IMR-90 (cell line): ENCODE measurements at regions not wholly inside any gene's neighbourhood (a gene's known extent, or its start where the extent isn't known, plus 50 kb on each side); places are given as distances from the start of the nearest gene placed in this dataset.

Experiments used
- ATAC-seq: fragments of 200-7000 bp; cut with Tn5 transposase; 2 replicates; pipeline ENCODE4 v1.9.1; 2020; ENCODE audit warnings: low read depth, mild to moderate bottlenecking, moderate library complexity
- BruUV-seq: library from RNA; stranded (reverse); fragments of 400-500 nt; replicated peaks from 2 replicates; lab custom pipeline; 2021; lab: Mats Ljungman, UMichigan
- CTCF ChIA-PET: fragments of 300-600 bp; formaldehyde crosslinking; extraction: SDS; loops from one replicate; lab custom pipeline; 2021; ENCODE audit warnings: antibody characterized with exemption; lab: Yijun Ruan, JAX
- POLR2A ChIA-PET: fragments of 300-600 bp; sonication (Branson Sonifier 250); formaldehyde crosslinking; loops from one replicate; lab custom pipeline; 2022; ENCODE audit warnings: antibody characterized with exemption; ENCODE audit not compliant: unreplicated experiment; lab: Charles Lee
- DNase-seq: peaks from one replicate; pipeline ENCODE4 v3.0.0; 2013
- H2AFZ ChIP-seq: replicated peaks from 2 replicates; pipeline ENCODE3; 2013; ENCODE audit warnings: low read length, mild to moderate bottlenecking; ENCODE audit not compliant: poor library complexity
- H2AK5ac ChIP-seq: 2 replicates; pipeline ENCODE4 v1.6.1; 2013; ENCODE audit warnings: low read depth, low read length, inconsistent platforms
- H2AK9ac ChIP-seq: replicated peaks from 2 replicates; pipeline ENCODE3; 2013; ENCODE audit warnings: mild to moderate bottlenecking, low read depth, low read length, moderate library complexity; ENCODE audit not compliant: poor library complexity
- H2BK120ac ChIP-seq: 2 replicates; pipeline ENCODE4 v1.6.1; 2013; ENCODE audit warnings: low read depth, low read length, inconsistent platforms
- H2BK15ac ChIP-seq: 3 replicates; pipeline ENCODE4 v1.6.1; 2013; ENCODE audit warnings: low read depth, low read length, inconsistent platforms
- H2BK20ac ChIP-seq: 2 replicates; pipeline ENCODE4 v1.6.1; 2013; ENCODE audit warnings: low read depth, mild to moderate bottlenecking, inconsistent platforms, low read length, moderate library complexity
- H2BK5ac ChIP-seq: 2 replicates; pipeline ENCODE4 v1.6.1; 2013; ENCODE audit warnings: mild to moderate bottlenecking, low read depth, low read length, inconsistent platforms; ENCODE audit not compliant: poor library complexity, severe bottlenecking
- H3K14ac ChIP-seq: replicated peaks from 2 replicates; pipeline ENCODE4 v1.6.1; 2013; ENCODE audit warnings: low read depth, low read length, inconsistent platforms
- H3K18ac ChIP-seq: 2 replicates; pipeline ENCODE4 v1.6.1; 2013; ENCODE audit warnings: low read depth, low read length, control low read depth
- H3K23ac ChIP-seq: 2 replicates; pipeline ENCODE4 v1.6.1; 2013; ENCODE audit warnings: low read depth, low read length, inconsistent platforms
- H3K27ac ChIP-seq: 2 replicates; pipeline ENCODE4 v1.5.1; 2013; ENCODE audit warnings: mild to moderate bottlenecking, control low read depth, low read length; ENCODE audit not compliant: insufficient read depth
- H3K27me3 ChIP-seq: 2 replicates; pipeline ENCODE4 v1.6.1; 2013; ENCODE audit warnings: low read length; ENCODE audit not compliant: control insufficient read depth, insufficient read depth
- H3K36me3 ChIP-seq: 2 replicates; pipeline ENCODE4 v1.6.1; 2013; ENCODE audit warnings: low read length, mixed read lengths; ENCODE audit not compliant: control insufficient read depth, insufficient read depth
- H3K4ac ChIP-seq: 2 replicates; pipeline ENCODE4 v1.6.1; 2013; ENCODE audit warnings: low read depth, low read length, inconsistent platforms
- H3K4me1 ChIP-seq: 2 replicates; pipeline ENCODE4 v1.6.1; 2013; ENCODE audit warnings: low read length, mixed read lengths; ENCODE audit not compliant: control insufficient read depth, insufficient read depth
- H3K4me2 ChIP-seq: 2 replicates; pipeline ENCODE4 v1.6.1; 2013; ENCODE audit warnings: low read depth, mild to moderate bottlenecking, control low read depth, low read length, moderate library complexity
- H3K4me3 ChIP-seq: 2 replicates; pipeline ENCODE4 v1.5.1; 2013; ENCODE audit warnings: low read depth, mild to moderate bottlenecking, control low read depth, low read length, moderate library complexity; ENCODE audit not compliant: insufficient read depth
- H3K56ac ChIP-seq: 2 replicates; pipeline ENCODE4 v1.6.1; 2013; ENCODE audit warnings: low read length, inconsistent platforms; ENCODE audit not compliant: insufficient read depth; ENCODE audit errors: extremely low read depth
- H3K79me1 ChIP-seq, 2 experiments: 2 replicates each; pipeline ENCODE4 v1.6.1; 2013; ENCODE audit warnings: low read length in 2 of 2, inconsistent platforms in 1 of 2, low read depth in 1 of 2
- H3K9ac ChIP-seq: 2 replicates; pipeline ENCODE4 v1.6.1; 2013; ENCODE audit warnings: low read depth, low read length, control low read depth
- H3K9me1 ChIP-seq: 2 replicates; pipeline ENCODE4 v1.6.1; 2013; ENCODE audit warnings: low read length, inconsistent platforms; ENCODE audit not compliant: insufficient read depth
- H3K9me3 ChIP-seq: 2 replicates; pipeline ENCODE4 v1.6.1; 2013; ENCODE audit warnings: low read length; ENCODE audit not compliant: control insufficient read depth, insufficient read depth
- H4K20me1 ChIP-seq: 2 replicates; pipeline ENCODE4 v1.6.1; 2013; ENCODE audit warnings: low read length, inconsistent platforms; ENCODE audit not compliant: insufficient read depth
- H4K5ac ChIP-seq: 2 replicates; pipeline ENCODE4 v1.6.1; 2013; ENCODE audit warnings: mild to moderate bottlenecking, low read depth, low read length, control low read depth
- H4K8ac ChIP-seq, 2 experiments: 2 replicates each; pipeline ENCODE4 v1.6.1; 2013; ENCODE audit warnings: low read depth in 2 of 2, low read length in 2 of 2, control low read depth in 1 of 2, inconsistent platforms in 1 of 2
- H4K91ac ChIP-seq: 2 replicates; pipeline ENCODE4 v1.6.1; 2013; ENCODE audit warnings: low read depth, low read length, inconsistent platforms; ENCODE audit not compliant: insufficient read depth
- BHLHE40 ChIP-seq: fragments of 150-350 bp; IDR thresholded peaks from 2 replicates; pipeline ENCODE4 v1.6.1; 2016; ENCODE audit warnings: mild to moderate bottlenecking, low read depth, low read length
- CEBPB ChIP-seq: IDR thresholded peaks from 2 replicates; pipeline ENCODE4 v1.6.1; 2012; ENCODE audit warnings: low read depth, low read length, improper control_type of control experiment
- CHD1 ChIP-seq: IDR thresholded peaks from 2 replicates; pipeline ENCODE4 v1.6.1; 2012; ENCODE audit warnings: low read depth, low read length, improper control_type of control experiment
- FOS ChIP-seq: fragments of 150-350 bp; IDR thresholded peaks from 2 replicates; pipeline ENCODE4 v1.6.1; 2016; ENCODE audit warnings: low read depth, low read length
- MAFK ChIP-seq: IDR thresholded peaks from 2 replicates; pipeline ENCODE4 v1.6.1; 2012; ENCODE audit warnings: low read depth, low read length, improper control_type of control experiment
- MAZ ChIP-seq: IDR thresholded peaks from 2 replicates; pipeline ENCODE4 v1.6.1; 2012; ENCODE audit warnings: low read depth, mild to moderate bottlenecking, low read length, improper control_type of control experiment, moderate library complexity, borderline replicate concordance
- MXI1 ChIP-seq: IDR thresholded peaks from 2 replicates; pipeline ENCODE4 v1.6.1; 2012; ENCODE audit warnings: low read depth, mild to moderate bottlenecking, low read length, moderate library complexity, borderline replicate concordance
- NFE2L2 ChIP-seq: fragments of 150-350 bp; IDR thresholded peaks from 2 replicates; pipeline ENCODE4 v1.6.1; 2016; ENCODE audit warnings: low read depth, mild to moderate bottlenecking, low read length
- POLR2A ChIP-seq: IDR thresholded peaks from 2 replicates; pipeline ENCODE4 v1.6.1; 2012; ENCODE audit warnings: mild to moderate bottlenecking, low read depth, low read length
- RAD21 ChIP-seq: IDR thresholded peaks from 2 replicates; pipeline ENCODE4 v1.6.1; 2012; ENCODE audit warnings: low read length, improper control_type of control experiment
- RCOR1 ChIP-seq: IDR thresholded peaks from 2 replicates; pipeline ENCODE4 v1.6.1; 2012; ENCODE audit warnings: mild to moderate bottlenecking, low read length, improper control_type of control experiment; ENCODE audit not compliant: insufficient replicate concordance
- RFX5 ChIP-seq: IDR thresholded peaks from 2 replicates; pipeline ENCODE4 v1.8.0; 2012; ENCODE audit warnings: low read depth, mild to moderate bottlenecking, low read length, moderate library complexity
- SMC3 ChIP-seq: fragments of 150-350 bp; IDR thresholded peaks from 2 replicates; pipeline ENCODE4 v1.6.1; 2016; ENCODE audit warnings: low read depth, mild to moderate bottlenecking, antibody characterized with exemption, low read length, moderate library complexity
- WGBS, 2 experiments: methylation state at CpG; one replicate each; pipeline versions ENCODE4 v1.1.5 to v1.1.7; 2013; ENCODE audit warnings: missing lambda C conversion rate in 2 of 2; ENCODE audit not compliant: insufficient read length in 1 of 2; ENCODE audit errors: extremely low coverage in 2 of 2; 5-methylcytosine and 5-hydroxymethylcytosine counted together
- dilution Hi-C: fragments of 300-500 bp; cut with HindIII; formaldehyde crosslinking; loops from one replicate; pipeline ENCODE4 v1.14.3; 2018; ENCODE audit warnings: low sequenced_read_pairs; ENCODE audit not compliant: unreplicated experiment
- in situ Hi-C: fragments of 300-500 bp; cut with MboI; formaldehyde crosslinking; loops from 3 replicates; pipeline ENCODE4 v1.14.3; 2019; ENCODE audit warnings: low sequenced_read_pairs, inconsistent platforms, mixed read lengths
- intact Hi-C: fragments of 100-400 bp; cut with micrococcal nuclease; formaldehyde crosslinking; loops from 2 replicates; pipeline ENCODE4 v1.10.0; 2022
- TF ChIP-seq, protein P1 (sequence below): conservative IDR thresholded peaks from 2 replicates; pipeline ENCODE4 v1.5.1; 2012; ENCODE audit warnings: mild to moderate bottlenecking, low read depth, low read length, improper control_type of control experiment
- TF ChIP-seq, protein P2 (sequence below): fragments of 150-350 bp; IDR thresholded peaks from 2 replicates; pipeline ENCODE4 v1.6.1; 2017; ENCODE audit warnings: mild to moderate bottlenecking, antibody characterized with exemption, low read length, low read depth
- TF ChIP-seq, protein P3 (sequence below): fragments of 150-350 bp; IDR thresholded peaks from 2 replicates; pipeline ENCODE4 v1.6.1; 2016; ENCODE audit warnings: low read depth, mild to moderate bottlenecking, low read length, moderate library complexity, borderline replicate concordance

DNA sequence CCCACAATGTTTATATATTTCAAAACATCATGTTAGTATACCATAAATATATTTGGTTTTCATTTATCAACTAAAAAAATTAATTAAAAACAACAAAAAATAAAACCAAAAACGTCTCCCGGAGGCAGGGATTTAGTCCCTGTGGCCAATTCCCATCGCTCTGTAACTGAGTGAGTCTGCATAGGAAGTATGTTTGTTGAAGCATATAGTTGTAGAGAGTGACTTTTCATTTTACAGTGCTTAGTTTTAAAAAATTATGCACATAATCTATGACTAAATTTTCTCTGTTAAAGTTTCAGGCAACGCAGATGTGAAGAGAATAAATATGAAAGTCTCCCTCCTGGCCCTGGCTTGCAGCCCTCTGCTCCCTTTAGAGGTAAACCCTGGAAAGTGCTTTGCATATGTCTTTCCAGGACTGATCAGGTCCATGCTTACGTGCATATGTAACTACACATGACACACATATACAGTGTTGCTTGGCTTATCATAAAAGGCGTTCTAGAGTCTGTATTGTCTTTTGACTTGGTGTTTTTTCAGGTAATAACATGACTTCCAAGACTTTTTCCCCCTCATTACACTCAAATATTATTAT, 63.4 kb upstream of the SORBS2 start:
- Histone ChIP-seq H2BK15ac (no peak overlapping the region), H2AK5ac (no peak overlapping the region), H3K4me3 (no peak overlapping the region), H3K9ac (no peak overlapping the region), H3K4me1 (no peaks in the 10 kb centered on the region), H2BK5ac (no peak overlapping the region), H3K14ac (no peak overlapping the region), H3K36me3 (no peaks in the 10 kb centered on the region), H2AK9ac (no peak overlapping the region), H4K91ac (no peak overlapping the region), H2AFZ (no peak overlapping the region), H4K20me1 (no peaks in the 10 kb centered on the region), H3K9me3 (no peaks in the 10 kb centered on the region), H3K4ac (no peak overlapping the region), H3K79me1 (no peaks in the 10 kb centered on the region), H3K27ac (no peak overlapping the region), H3K27me3 (peaks cover 7% of the 10 kb centered on the region), H2BK20ac (no peak overlapping the region), H3K9me1 (no peaks in the 10 kb centered on the region), H3K23ac (no peak overlapping the region; the same call in 1 of the 2 replicates), H3K4me2 (no peak overlapping the region), H3K56ac (no peak overlapping the region), H3K18ac (no peak overlapping the region), H2BK120ac (no peak overlapping the region), H4K5ac (no peak overlapping the region), H4K8ac (no peak overlapping the region)
- WGBS, 2 experiments, result no CpG with 5 or more reads among the region's 6 CpGs
- intact Hi-C loops (no loop called here), in situ Hi-C loops (no loop called here), dilution Hi-C loops (no loop called here)
- DNase-seq (no peak), ATAC-seq (no peak)
- BruUV-seq, result no TSS peak
- POLR2A ChIA-PET, result no interaction called here
- no peak for TF ChIP-seq RCOR1
- TF ChIP-seq POLR2A, result no peak
- no peak for TF ChIP-seq FOS
- no peak for TF ChIP-seq SMC3
- TF ChIP-seq, protein P1, sequence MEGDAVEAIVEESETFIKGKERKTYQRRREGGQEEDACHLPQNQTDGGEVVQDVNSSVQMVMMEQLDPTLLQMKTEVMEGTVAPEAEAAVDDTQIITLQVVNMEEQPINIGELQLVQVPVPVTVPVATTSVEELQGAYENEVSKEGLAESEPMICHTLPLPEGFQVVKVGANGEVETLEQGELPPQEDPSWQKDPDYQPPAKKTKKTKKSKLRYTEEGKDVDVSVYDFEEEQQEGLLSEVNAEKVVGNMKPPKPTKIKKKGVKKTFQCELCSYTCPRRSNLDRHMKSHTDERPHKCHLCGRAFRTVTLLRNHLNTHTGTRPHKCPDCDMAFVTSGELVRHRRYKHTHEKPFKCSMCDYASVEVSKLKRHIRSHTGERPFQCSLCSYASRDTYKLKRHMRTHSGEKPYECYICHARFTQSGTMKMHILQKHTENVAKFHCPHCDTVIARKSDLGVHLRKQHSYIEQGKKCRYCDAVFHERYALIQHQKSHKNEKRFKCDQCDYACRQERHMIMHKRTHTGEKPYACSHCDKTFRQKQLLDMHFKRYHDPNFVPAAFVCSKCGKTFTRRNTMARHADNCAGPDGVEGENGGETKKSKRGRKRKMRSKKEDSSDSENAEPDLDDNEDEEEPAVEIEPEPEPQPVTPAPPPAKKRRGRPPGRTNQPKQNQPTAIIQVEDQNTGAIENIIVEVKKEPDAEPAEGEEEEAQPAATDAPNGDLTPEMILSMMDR, result no peak
- no peak for TF ChIP-seq NFE2L2
- TF ChIP-seq CHD1, result no peak
- TF ChIP-seq MXI1, result no peak
- no peak for TF ChIP-seq RFX5
- TF ChIP-seq, protein P2, sequence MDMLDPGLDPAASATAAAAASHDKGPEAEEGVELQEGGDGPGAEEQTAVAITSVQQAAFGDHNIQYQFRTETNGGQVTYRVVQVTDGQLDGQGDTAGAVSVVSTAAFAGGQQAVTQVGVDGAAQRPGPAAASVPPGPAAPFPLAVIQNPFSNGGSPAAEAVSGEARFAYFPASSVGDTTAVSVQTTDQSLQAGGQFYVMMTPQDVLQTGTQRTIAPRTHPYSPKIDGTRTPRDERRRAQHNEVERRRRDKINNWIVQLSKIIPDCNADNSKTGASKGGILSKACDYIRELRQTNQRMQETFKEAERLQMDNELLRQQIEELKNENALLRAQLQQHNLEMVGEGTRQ, result no peak
- no peak for TF ChIP-seq MAZ
- TF ChIP-seq RAD21, result no peak
- TF ChIP-seq CEBPB, result no peak
- no peak for TF ChIP-seq BHLHE40
- TF ChIP-seq, protein P3, sequence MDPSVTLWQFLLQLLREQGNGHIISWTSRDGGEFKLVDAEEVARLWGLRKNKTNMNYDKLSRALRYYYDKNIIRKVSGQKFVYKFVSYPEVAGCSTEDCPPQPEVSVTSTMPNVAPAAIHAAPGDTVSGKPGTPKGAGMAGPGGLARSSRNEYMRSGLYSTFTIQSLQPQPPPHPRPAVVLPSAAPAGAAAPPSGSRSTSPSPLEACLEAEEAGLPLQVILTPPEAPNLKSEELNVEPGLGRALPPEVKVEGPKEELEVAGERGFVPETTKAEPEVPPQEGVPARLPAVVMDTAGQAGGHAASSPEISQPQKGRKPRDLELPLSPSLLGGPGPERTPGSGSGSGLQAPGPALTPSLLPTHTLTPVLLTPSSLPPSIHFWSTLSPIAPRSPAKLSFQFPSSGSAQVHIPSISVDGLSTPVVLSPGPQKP, result no peak
- no peak for TF ChIP-seq MAFK
- CTCF ChIA-PET, result no interaction called here
